Mammary epithelial cell (primary cell): ENCODE measurements at regions not wholly inside any gene's neighbourhood (a gene's known extent, or its start where the extent isn't known, plus 50 kb on each side); places are given as distances from the start of the nearest gene placed in this dataset.

Experiments used
- EZH2 ChIP-seq: IDR thresholded peaks from 2 replicates; pipeline ENCODE4 v1.6.1; 2012; ENCODE audit warnings: low read length, inconsistent platforms, borderline replicate concordance
- TF ChIP-seq, protein P1 (sequence below), 2 donors: IDR thresholded peaks in 1 of 2; conservative IDR thresholded peaks in 1 of 2; 2 replicates each; pipeline ENCODE4 v1.5.1; 2011 to 2012; ENCODE audit warnings: inconsistent platforms in 2 of 2, low read length in 2 of 2, mild to moderate bottlenecking in 2 of 2, control low read depth in 1 of 2, low read depth in 1 of 2; ENCODE audit not compliant: insufficient read depth in 1 of 2; ENCODE audit errors: extremely low read depth in 1 of 2

DNA sequence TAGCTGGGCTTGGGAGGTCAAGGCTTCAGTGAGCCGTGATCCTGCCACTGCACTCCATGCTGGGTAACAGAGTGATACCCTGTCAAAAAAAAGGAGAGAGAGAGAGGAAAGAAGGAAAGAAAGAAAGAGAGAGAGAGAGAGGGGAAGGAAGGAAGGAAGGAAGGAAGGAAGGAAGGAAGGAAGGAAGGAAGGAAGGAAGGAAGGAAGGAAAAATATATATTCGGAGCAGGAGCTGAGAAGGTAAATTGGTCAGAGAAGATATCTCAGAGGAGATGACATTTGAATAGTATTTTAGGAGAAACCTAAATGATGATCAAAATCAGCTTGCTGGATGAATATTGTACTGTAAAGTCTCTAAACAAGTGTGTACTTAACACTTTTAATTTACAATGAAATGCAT, 633.1 kb downstream of the ZPLD1 start:
- TF ChIP-seq, protein P1, sequence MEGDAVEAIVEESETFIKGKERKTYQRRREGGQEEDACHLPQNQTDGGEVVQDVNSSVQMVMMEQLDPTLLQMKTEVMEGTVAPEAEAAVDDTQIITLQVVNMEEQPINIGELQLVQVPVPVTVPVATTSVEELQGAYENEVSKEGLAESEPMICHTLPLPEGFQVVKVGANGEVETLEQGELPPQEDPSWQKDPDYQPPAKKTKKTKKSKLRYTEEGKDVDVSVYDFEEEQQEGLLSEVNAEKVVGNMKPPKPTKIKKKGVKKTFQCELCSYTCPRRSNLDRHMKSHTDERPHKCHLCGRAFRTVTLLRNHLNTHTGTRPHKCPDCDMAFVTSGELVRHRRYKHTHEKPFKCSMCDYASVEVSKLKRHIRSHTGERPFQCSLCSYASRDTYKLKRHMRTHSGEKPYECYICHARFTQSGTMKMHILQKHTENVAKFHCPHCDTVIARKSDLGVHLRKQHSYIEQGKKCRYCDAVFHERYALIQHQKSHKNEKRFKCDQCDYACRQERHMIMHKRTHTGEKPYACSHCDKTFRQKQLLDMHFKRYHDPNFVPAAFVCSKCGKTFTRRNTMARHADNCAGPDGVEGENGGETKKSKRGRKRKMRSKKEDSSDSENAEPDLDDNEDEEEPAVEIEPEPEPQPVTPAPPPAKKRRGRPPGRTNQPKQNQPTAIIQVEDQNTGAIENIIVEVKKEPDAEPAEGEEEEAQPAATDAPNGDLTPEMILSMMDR (conservative IDR thresholded peaks at IDR 0.05 in 1 of 2, IDR thresholded peaks at IDR 0.05 in 1 of 2; ENCODE audit: extremely low read depth in 1 of 2, insufficient read depth in 1 of 2, low read depth in 1 of 2, low read length in 2 of 2) = no peak
- no peak for TF ChIP-seq EZH2
